IMR-90 (cell line): ENCODE measurements at regions not wholly inside any gene's neighbourhood (a gene's known extent, or its start where the extent isn't known, plus 50 kb on each side); places are given as distances from the start of the nearest gene placed in this dataset.

ENCODE experiments used
- CEBPB ChIP-seq: IDR thresholded peaks from 2 replicates; pipeline ENCODE4 v1.6.1; 2012; ENCODE audit warnings: low read depth, low read length, improper control_type of control experiment
- CTCF ChIP-seq: conservative IDR thresholded peaks from 2 replicates; pipeline ENCODE4 v1.5.1; 2012; ENCODE audit warnings: mild to moderate bottlenecking, low read depth, low read length, improper control_type of control experiment
- ELK1 ChIP-seq: fragments of 150-350 bp; IDR thresholded peaks from 2 replicates; pipeline ENCODE4 v1.6.1; 2016; ENCODE audit warnings: low read depth, mild to moderate bottlenecking, low read length, moderate library complexity, borderline replicate concordance
- MAFK ChIP-seq: IDR thresholded peaks from 2 replicates; pipeline ENCODE4 v1.6.1; 2012; ENCODE audit warnings: low read depth, low read length, improper control_type of control experiment
- POLR2A ChIP-seq: IDR thresholded peaks from 2 replicates; pipeline ENCODE4 v1.6.1; 2012; ENCODE audit warnings: mild to moderate bottlenecking, low read depth, low read length
- RCOR1 ChIP-seq: IDR thresholded peaks from 2 replicates; pipeline ENCODE4 v1.6.1; 2012; ENCODE audit warnings: mild to moderate bottlenecking, low read length, improper control_type of control experiment; ENCODE audit not compliant: insufficient replicate concordance
- USF2 ChIP-seq: fragments of 150-350 bp; IDR thresholded peaks from 2 replicates; pipeline ENCODE4 v1.6.1; 2017; ENCODE audit warnings: mild to moderate bottlenecking, antibody characterized with exemption, low read length, low read depth

- no peak for TF ChIP-seq MAFK
- TF ChIP-seq ELK1, result no peak
- TF ChIP-seq CTCF, result no peak
- TF ChIP-seq CEBPB, result no peak
- TF ChIP-seq POLR2A, result no peak
- TF ChIP-seq RCOR1, result no peak
- TF ChIP-seq USF2, result no peak
These were observed 96.1 kb upstream of the SYNDIG1 start for GRCh38 chr20:24373372-24373771.
